Fibroblast of the aortic adventitia (primary cell): ENCODE measurements at regions not wholly inside any gene's neighbourhood (a gene's known extent, or its start where the extent isn't known, plus 50 kb on each side); places are given as distances from the start of the nearest gene placed in this dataset.

Source experiments
- DNase-seq: peaks from one replicate; pipeline ENCODE4 v3.0.0-alpha.2; 2010; ENCODE audit warnings: low read depth
- H3K4me3 ChIP-seq: 2 replicates; pipeline ENCODE4 v1.5.1; 2011; ENCODE audit warnings: low read depth, mild to moderate bottlenecking, control low read depth, low read length, moderate library complexity
- TF ChIP-seq, protein P1 (sequence below): IDR thresholded peaks from 2 replicates; pipeline ENCODE4 v1.5.1; 2011; ENCODE audit warnings: mild to moderate bottlenecking, low read length, control low read depth, inconsistent platforms; ENCODE audit not compliant: insufficient read depth

DNA sequence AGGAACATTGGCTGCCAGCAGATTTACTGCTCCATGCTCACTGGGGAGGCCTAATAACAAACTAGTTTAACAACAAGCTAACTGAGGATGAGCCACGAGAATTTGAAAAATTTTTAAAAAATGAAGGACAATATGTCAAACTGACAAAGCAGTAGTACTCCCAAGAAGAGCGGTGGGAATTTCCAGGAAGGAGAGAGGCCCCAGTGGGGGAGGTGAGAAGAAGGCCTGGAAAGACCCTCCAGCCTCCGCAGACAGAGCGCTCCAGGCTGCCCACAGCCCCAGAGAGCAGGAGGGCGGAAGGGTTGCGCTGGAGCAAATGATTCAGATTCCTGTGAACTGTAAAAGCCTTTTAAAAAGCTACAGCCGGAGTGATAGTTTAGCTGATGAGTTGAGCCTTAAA, 78.5 kb downstream of the SIPA1L2 start:
- no peak for DNase-seq
- TF ChIP-seq, protein P1, sequence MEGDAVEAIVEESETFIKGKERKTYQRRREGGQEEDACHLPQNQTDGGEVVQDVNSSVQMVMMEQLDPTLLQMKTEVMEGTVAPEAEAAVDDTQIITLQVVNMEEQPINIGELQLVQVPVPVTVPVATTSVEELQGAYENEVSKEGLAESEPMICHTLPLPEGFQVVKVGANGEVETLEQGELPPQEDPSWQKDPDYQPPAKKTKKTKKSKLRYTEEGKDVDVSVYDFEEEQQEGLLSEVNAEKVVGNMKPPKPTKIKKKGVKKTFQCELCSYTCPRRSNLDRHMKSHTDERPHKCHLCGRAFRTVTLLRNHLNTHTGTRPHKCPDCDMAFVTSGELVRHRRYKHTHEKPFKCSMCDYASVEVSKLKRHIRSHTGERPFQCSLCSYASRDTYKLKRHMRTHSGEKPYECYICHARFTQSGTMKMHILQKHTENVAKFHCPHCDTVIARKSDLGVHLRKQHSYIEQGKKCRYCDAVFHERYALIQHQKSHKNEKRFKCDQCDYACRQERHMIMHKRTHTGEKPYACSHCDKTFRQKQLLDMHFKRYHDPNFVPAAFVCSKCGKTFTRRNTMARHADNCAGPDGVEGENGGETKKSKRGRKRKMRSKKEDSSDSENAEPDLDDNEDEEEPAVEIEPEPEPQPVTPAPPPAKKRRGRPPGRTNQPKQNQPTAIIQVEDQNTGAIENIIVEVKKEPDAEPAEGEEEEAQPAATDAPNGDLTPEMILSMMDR = no peak
- H3K4me3 ChIP-seq = no peak overlapping the region

DNA sequence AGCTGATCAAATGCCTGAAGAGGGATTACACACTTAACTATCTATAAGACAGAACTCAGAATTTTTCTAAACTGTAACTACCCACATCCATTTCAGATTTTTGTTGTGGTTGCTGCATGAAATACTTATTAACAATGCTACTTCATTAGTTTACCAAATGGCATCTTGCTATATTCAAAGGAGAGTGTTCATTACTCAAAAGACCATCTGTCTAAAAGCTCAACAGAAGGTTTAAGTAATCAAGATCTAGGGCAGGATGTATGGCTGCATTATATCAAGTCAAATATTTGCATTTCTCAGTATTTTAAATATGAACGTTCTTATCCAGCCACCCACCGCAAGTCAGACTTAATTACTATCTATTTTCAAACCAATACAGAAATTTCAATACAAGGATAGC, 79.9 kb downstream of the SIPA1L2 start:
- no peak overlapping the region for H3K4me3 ChIP-seq
- TF ChIP-seq, protein P1 = no peak
- DNase-seq = no peak

DNA sequence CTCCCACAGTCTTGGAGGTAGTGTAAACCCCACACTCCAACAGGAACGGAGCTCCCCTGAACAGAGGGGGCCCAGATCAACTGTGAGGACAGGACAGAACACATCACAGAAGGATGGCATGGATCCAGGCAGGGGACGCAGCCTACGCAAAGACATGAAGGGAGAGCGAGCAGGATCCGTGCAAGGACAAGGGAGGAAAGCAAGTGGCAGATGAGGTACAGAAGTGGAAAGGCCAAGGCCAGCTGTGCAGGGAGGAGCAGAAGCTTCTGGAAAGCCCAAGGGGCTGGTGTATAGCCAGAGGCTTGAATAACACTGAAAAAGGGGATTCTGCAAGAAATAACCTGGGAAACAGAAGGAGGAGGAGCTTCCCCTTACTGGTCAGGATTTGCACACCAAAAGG, 81.2 kb downstream of the SIPA1L2 start:
- no peak overlapping the region for H3K4me3 ChIP-seq
- DNase-seq = no peak
- TF ChIP-seq, protein P1 = no peak

DNA sequence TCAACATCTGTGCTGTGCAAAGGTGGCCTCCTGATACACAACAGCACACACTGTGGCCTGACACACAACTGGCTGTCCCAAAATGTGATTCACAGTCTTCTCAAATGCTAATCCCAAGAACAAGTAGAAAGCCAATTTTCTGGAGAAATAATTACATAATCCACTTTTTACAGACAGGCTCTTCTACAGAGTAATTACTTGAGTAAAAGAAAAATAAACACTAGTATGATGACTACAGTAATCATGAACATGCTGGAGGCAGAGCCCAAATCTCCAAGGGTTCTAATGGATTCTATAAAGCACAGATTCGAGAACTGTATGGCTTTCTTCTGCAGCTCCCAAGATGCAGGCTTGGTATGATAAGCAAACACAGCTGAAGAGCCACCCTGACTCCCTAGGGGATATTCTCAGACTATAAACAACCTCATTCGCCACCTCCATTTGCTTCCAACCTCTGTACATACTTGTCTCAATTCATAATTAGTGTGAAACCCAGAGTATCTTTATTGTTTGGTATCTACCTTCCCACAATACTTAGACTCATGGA, 81.9 kb downstream of the SIPA1L2 start:
- TF ChIP-seq, protein P1 = no peak
- H3K4me3 ChIP-seq = no peak overlapping the region
- DNase-seq = no peak

DNA sequence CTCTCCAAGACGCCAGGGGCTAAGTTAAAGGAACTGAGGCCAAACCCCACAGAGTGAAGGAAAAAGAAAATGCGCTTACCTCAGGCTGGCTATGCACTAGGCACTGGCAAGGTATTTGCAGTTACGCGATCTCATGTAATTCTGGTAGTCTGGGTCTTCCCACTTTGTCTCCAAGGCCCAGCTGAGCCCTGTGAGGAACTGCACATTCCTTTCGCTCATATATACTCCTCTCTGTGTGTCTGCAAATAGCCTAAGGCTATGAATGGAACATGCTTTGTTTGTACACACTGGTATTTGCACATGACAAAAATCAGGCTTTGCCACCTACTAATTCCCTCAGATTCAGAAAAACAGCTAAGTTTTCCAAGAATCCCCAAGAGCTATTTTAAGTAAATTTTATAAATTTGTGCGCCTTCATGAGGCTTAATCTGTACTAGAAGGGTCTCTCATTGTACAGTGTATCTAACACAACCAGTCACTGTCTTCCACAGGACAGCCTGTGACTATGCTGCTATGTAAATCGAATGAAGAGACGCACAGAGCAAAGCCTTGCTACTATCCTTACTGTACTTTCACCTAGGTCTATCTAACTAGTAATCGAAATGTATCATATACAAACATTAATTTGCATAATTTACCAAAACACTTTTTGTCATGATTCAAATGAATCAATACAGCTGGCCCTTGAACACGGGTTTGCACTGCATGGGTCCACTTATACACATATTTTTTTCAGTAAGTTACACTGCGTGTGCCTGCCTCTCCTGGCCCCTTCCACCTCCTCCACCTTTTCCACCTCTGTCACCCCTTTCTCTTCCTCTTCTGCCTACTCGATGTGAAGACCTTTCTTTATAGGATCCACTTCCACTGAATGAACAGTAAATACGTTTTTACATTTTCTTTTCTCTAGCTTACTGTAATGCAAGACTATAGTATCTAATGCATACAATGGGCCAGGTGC, 87.0 kb downstream of the SIPA1L2 start:
- H3K4me3 ChIP-seq = no peak overlapping the region
- DNase-seq = no peak
- TF ChIP-seq, protein P1 = no peak

DNA sequence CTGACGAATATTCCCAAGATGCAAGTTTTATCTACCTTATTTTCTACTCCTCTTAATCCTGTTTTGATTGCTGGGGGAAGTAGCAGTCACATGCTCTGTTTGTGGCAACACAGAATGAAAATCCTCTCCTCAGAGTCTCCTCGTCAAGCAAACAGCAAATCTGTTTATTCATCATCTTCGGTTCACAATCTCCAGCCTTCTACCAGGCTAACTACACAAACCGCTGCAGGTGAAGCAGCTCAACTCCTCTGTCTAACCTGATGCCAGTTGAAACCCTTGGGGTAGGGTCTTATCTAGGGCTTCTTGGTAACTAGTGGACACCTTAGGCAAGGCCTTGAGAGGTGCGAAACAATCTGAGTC, 91.0 kb downstream of the SIPA1L2 start:
- TF ChIP-seq, protein P1 = no peak

More for the DNA sequence above, 91.0 kb downstream of the SIPA1L2 start:
- no peak overlapping the region for H3K4me3 ChIP-seq
- DNase-seq = no peak
